Glutamatergic neuron (in vitro differentiated cells): ENCODE measurements at regions not wholly inside any gene's neighbourhood (a gene's known extent, or its start where the extent isn't known, plus 50 kb on each side); places are given as distances from the start of the nearest gene placed in this dataset.

Source experiments
- DNase-seq: peaks from one replicate; pipeline ENCODE4 v3.0.0; 2022
- H3K27ac Mint-ChIP-seq: one replicate; pipeline ENCODE4 v1.8.0; 2020; ENCODE audit warnings: mild to moderate bottlenecking, mixed read lengths, inconsistent platforms; ENCODE audit not compliant: unreplicated experiment
- H3K27me3 Mint-ChIP-seq: one replicate; pipeline ENCODE4 v1.8.0; 2020; ENCODE audit warnings: mild to moderate bottlenecking, moderate library complexity, mixed read lengths, inconsistent platforms; ENCODE audit not compliant: unreplicated experiment
- H3K36me3 Mint-ChIP-seq: one replicate; pipeline ENCODE4 v1.8.0; 2020; ENCODE audit warnings: mild to moderate bottlenecking, mixed read lengths, inconsistent platforms; ENCODE audit not compliant: unreplicated experiment
- H3K4me1 Mint-ChIP-seq: one replicate; pipeline ENCODE4 v1.8.0; 2020; ENCODE audit warnings: mild to moderate bottlenecking, low read depth, mixed read lengths, inconsistent platforms; ENCODE audit not compliant: unreplicated experiment
- H3K4me3 Mint-ChIP-seq: one replicate; pipeline ENCODE4 v1.8.0; 2020; ENCODE audit warnings: mild to moderate bottlenecking, mixed read lengths, inconsistent platforms; ENCODE audit not compliant: unreplicated experiment
- H3K9me3 Mint-ChIP-seq: one replicate; pipeline ENCODE4 v1.8.0; 2020; ENCODE audit warnings: mild to moderate bottlenecking, moderate library complexity, mixed read lengths, inconsistent platforms; ENCODE audit not compliant: unreplicated experiment
- TF ChIP-seq, protein P1 (sequence below): fragments of 200-600 bp; sonication (generic); IDR thresholded peaks from one replicate; pipeline ENCODE4 v1.5.0; 2021; ENCODE audit not compliant: partially characterized antibody, unreplicated experiment

DNA sequence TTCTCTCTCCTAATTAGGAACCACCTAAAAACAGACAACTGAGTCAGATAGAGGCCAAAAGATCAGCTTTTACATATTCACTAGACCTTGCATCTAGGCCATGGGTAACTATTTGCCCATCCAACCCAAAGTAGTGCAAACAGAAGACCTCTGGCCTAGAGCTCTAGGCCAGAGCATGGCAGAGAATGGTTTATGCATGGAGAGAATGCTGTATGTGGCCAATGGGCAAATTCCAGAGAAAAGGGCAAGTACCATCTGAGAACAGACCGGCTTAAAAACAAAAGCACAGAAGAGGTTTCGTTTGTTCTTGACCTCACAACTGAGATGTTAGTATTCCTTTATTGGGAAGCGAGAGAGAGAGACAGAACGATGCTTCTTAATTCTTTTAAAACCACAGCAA lies 151.7 kb upstream of the RFX3 start:
- TF ChIP-seq, protein P1, sequence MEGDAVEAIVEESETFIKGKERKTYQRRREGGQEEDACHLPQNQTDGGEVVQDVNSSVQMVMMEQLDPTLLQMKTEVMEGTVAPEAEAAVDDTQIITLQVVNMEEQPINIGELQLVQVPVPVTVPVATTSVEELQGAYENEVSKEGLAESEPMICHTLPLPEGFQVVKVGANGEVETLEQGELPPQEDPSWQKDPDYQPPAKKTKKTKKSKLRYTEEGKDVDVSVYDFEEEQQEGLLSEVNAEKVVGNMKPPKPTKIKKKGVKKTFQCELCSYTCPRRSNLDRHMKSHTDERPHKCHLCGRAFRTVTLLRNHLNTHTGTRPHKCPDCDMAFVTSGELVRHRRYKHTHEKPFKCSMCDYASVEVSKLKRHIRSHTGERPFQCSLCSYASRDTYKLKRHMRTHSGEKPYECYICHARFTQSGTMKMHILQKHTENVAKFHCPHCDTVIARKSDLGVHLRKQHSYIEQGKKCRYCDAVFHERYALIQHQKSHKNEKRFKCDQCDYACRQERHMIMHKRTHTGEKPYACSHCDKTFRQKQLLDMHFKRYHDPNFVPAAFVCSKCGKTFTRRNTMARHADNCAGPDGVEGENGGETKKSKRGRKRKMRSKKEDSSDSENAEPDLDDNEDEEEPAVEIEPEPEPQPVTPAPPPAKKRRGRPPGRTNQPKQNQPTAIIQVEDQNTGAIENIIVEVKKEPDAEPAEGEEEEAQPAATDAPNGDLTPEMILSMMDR = no peak
- Mint-ChIP-seq H3K4me1 (peaks cover 20% of the 10 kb centered on the region), H3K27me3 (no peaks in the 10 kb centered on the region), H3K27ac (no peak overlapping the region), H3K36me3 (no peaks in the 10 kb centered on the region), H3K9me3 (peaks cover 5% of the 10 kb centered on the region), H3K4me3 (no peak overlapping the region)
- DNase-seq = no peak

DNA sequence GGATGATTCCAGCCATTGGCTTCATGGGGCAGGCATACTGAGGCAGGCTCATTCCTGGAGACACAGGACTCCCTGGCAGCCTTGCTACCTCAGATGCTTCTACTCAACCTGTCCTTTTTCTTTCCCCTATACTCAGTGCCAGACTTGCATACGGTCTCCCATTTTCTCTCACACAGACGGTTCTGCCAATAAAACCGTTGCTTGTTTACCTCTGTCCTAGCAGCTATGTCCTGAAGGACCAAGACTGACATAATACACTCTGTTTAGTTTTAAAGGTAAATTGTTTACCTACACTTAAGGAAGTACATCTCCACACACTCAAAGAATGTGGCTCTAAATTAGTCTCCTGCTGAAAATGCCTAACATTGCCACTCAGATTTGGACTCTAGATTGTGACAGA lies 151.0 kb upstream of the RFX3 start:
- Mint-ChIP-seq H3K27ac (no peak overlapping the region), H3K4me3 (no peak overlapping the region), H3K27me3 (no peaks in the 10 kb centered on the region), H3K4me1 (peaks cover 20% of the 10 kb centered on the region), H3K36me3 (no peaks in the 10 kb centered on the region), H3K9me3 (peaks cover 5% of the 10 kb centered on the region)
- no peak for DNase-seq
- TF ChIP-seq, protein P1 = no peak

DNA sequence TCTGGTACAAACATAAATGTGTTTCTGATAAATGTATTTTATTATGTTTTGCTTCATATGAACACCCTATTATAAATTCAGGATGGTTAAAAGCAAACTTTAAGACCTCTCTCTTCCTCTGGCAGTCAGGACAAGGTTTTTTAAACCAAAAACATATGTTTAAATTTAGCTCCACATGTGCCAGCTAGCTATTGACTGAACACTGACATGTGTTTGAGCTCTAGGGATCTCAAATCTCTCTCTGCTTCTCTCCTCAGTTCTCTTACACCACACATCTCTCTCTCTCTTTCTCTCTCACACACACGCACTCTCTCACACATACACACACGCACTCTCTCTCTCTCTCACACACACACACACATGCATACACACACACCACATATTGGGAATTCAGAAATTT lies 150.1 kb upstream of the RFX3 start:
- TF ChIP-seq, protein P1 = no peak
- DNase-seq = no peak
- peak overlapping the region; percentile 21 for H3K4me3 Mint-ChIP-seq
- H3K36me3 Mint-ChIP-seq = no peaks in the 10 kb centered on the region
- peaks cover 5% of the 10 kb centered on the region for H3K9me3 Mint-ChIP-seq
- no peaks in the 10 kb centered on the region for H3K27me3 Mint-ChIP-seq
- peaks cover 20% of the 10 kb centered on the region for H3K4me1 Mint-ChIP-seq
- peak overlapping the region; percentile 78 for H3K27ac Mint-ChIP-seq

DNA sequence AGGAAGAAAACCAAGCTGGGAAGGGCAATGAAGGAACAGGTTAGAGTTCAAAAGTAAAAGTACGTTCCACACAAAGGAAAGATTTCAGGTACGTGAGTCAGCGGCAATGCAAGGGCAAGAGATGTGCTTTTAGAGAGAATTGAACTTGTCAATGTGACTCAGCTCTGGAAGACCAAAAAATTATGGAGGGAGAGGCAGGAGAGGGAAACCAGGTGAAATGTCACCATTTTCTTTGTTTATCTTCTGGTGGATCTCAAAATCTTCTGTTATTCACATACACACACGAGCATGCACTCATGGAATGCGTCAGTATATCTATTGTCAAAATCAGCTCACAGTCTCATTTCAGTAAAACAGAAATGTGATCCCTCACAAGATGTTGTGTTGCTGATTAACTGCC lies 148.8 kb upstream of the RFX3 start:
- Mint-ChIP-seq H3K9me3 (peaks cover 5% of the 10 kb centered on the region), H3K4me3 (no peak overlapping the region), H3K27me3 (no peaks in the 10 kb centered on the region), H3K4me1 (peaks cover 20% of the 10 kb centered on the region), H3K27ac (peak overlapping the region; percentile 10), H3K36me3 (no peaks in the 10 kb centered on the region)
- no peak for DNase-seq
- TF ChIP-seq, protein P1 = no peak

DNA sequence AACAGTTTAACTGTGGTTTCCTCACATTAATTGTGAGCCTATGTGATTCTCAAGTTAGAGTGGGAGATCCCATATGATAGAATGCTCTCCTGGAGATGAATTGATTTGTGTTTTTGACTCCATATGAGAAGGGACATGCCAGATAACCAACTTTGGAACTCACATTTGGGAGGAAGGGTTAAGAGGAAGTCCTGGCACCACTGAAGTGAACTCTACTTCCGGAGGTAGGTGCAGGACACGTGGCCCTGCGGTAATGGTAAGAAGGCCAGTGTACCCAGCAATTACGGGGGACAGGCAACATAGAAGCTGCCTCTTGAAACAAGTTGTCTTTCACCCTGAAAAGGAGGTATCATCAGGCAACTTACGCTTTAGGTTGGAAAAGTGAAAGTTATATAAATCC lies 146.6 kb upstream of the RFX3 start:
- Mint-ChIP-seq H3K27ac (no peak overlapping the region), H3K27me3 (no peaks in the 10 kb centered on the region), H3K9me3 (peaks cover 5% of the 10 kb centered on the region), H3K4me1 (peaks cover 18% of the 10 kb centered on the region), H3K36me3 (no peaks in the 10 kb centered on the region), H3K4me3 (no peak overlapping the region)
- no peak for DNase-seq
- TF ChIP-seq, protein P1 = no peak
